ENCODE measurements at regions not wholly inside any gene's neighbourhood (a gene's known extent, or its start where the extent isn't known, plus 50 kb on each side); places are given as distances from the start of the nearest gene placed in this dataset.

GRCh38 chr9:90967145-90967538, 165.5 kb downstream of the SYK start:
- no peak for TF ChIP-seq CTCF (IDR thresholded peaks at IDR 0.05; ENCODE audit: control extremely low read depth, extremely low read depth, low read depth, missing control alignments)
- DNase-seq (ENCODE audit: extremely low spot score) = no peak
- ChIA-PET POLR2A (no interaction called here), CTCF (no interaction called here)

GRCh38 chr9:90969021-90969675, 167.5 kb downstream of the SYK start:
- POLR2A ChIA-PET = no interaction called here
- CTCF ChIA-PET = interaction anchor here (1.3 kb wide), 1 partner anchor 54 kb away, joined by 3 read pairs; no protein-coding TSS in a partner anchor
- no peak for TF ChIP-seq CTCF (IDR thresholded peaks at IDR 0.05; ENCODE audit: control extremely low read depth, extremely low read depth, low read depth, missing control alignments)
- DNase-seq (ENCODE audit: extremely low spot score) = no peak

GRCh38 chr9:90970608-90971007, 169.0 kb downstream of the SYK start:
- ChIA-PET CTCF (interaction anchor here (1.3 to 1.5 kb wide), 3 partner anchors 55 to 456 kb away, joined by 3 to 6 read pairs (median 5); no protein-coding TSS in a partner anchor), POLR2A (no interaction called here)
- no peak for TF ChIP-seq CTCF (IDR thresholded peaks at IDR 0.05; ENCODE audit: control extremely low read depth, extremely low read depth, low read depth, missing control alignments)
- no peak for DNase-seq (ENCODE audit: extremely low spot score)

GRCh38 chr9:90972057-90972456, 170.4 kb downstream of the SYK start:
- ChIA-PET CTCF (interaction anchor here (0.9 to 1.6 kb wide), 5 partner anchors 10 to 454 kb away, joined by 3 to 6 read pairs (median 5); no protein-coding TSS in a partner anchor), POLR2A (no interaction called here)
- TF ChIP-seq CTCF (IDR thresholded peaks at IDR 0.05; ENCODE audit: control extremely low read depth, extremely low read depth, low read depth, missing control alignments) = no peak
- DNase-seq (ENCODE audit: extremely low spot score) = peak; percentile 44

GRCh38 chr9:90974016-90974415, 172.4 kb downstream of the SYK start:
- TF ChIP-seq CTCF (IDR thresholded peaks at IDR 0.05; ENCODE audit: control extremely low read depth, extremely low read depth, low read depth, missing control alignments) = no peak
- ChIA-PET CTCF (interaction anchor here (0.9 to 1.3 kb wide), 3 partner anchors 9 to 19 kb away, joined by 3 to 4 read pairs (median 3); no protein-coding TSS in a partner anchor), POLR2A (no interaction called here)
- DNase-seq (ENCODE audit: extremely low spot score) = no peak

- ChIA-PET POLR2A (no interaction called here), CTCF (interaction anchor here (0.9 to 1.2 kb wide), 2 partner anchors 11 to 20 kb away, joined by 3 to 4 read pairs; no protein-coding TSS in a partner anchor)
- TF ChIP-seq CTCF (IDR thresholded peaks at IDR 0.05; ENCODE audit: control extremely low read depth, extremely low read depth, low read depth, missing control alignments) = no peak
- DNase-seq (ENCODE audit: extremely low spot score) = no peak
Observed at GRCh38 chr9:90974643-90975245, 173.1 kb downstream of the SYK start.

All from GM10248 (cell line).